ENCODE measurements at regions not wholly inside any gene's neighbourhood (a gene's known extent, or its start where the extent isn't known, plus 50 kb on each side); places are given as distances from the start of the nearest gene placed in this dataset.

DNA sequence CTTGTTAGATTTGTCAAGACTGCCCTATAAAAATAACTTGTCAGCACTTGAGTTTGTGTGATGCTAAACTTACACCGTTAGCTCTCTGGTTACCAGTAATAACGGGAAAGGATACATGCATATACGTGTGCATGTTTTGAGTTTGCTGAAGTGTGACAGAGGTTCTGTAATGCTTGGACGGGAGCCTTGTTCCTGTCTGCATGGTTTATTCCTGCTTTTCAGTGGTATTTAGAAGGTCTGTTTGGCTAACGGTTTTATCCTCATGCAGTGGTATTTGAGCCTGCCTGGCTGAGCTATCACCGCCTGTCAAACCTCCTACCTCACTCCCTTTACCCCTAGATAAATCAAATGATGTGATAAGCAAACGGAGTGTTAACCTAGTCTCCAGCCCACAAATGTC lies 305.6 kb downstream of the GALC start:
- TF ChIP-seq, protein P1, sequence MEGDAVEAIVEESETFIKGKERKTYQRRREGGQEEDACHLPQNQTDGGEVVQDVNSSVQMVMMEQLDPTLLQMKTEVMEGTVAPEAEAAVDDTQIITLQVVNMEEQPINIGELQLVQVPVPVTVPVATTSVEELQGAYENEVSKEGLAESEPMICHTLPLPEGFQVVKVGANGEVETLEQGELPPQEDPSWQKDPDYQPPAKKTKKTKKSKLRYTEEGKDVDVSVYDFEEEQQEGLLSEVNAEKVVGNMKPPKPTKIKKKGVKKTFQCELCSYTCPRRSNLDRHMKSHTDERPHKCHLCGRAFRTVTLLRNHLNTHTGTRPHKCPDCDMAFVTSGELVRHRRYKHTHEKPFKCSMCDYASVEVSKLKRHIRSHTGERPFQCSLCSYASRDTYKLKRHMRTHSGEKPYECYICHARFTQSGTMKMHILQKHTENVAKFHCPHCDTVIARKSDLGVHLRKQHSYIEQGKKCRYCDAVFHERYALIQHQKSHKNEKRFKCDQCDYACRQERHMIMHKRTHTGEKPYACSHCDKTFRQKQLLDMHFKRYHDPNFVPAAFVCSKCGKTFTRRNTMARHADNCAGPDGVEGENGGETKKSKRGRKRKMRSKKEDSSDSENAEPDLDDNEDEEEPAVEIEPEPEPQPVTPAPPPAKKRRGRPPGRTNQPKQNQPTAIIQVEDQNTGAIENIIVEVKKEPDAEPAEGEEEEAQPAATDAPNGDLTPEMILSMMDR (IDR thresholded peaks at IDR 0.05): no peak

DNA sequence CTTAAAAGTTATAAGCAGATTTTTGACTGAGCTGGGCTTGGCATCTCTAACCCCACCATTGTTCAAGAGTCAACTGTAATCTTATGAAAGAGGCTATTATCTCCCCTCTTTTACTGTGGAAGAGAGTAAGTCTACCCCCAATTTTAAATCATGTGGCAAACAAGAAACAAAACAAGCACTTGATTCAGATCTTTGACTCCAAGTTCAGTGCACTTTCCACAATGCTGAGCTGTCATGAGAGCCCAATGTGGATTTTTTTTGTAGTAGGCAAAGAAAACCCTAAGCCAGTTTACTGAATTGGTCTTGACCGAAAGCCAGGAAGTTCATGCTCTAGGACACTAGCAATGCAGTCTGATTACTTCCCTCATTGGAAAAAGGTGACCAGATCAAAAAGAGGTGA lies 306.2 kb downstream of the GALC start:
- TF ChIP-seq, protein P1 (IDR thresholded peaks at IDR 0.05): no peak

DNA sequence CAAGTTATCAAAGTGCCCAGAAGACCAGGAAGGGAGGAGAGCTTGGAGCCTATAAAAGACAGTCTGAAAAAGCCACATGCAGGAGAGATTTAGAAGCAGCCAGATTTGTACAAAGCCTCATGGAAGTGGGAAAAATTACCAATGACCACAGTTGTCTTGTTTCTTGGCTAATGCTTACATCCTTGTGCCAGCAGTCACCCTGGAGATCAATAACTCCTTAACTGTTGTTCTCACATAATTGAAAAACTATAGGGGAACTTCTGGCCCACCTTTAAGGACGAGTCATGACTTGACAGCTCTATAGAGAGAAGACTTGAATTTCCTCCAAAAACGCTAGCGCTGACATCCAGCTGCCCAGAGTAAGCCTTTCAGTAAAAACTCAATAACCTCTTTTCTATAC lies 313.1 kb downstream of the GALC start:
- TF ChIP-seq, protein P1 (IDR thresholded peaks at IDR 0.05): no peak

DNA sequence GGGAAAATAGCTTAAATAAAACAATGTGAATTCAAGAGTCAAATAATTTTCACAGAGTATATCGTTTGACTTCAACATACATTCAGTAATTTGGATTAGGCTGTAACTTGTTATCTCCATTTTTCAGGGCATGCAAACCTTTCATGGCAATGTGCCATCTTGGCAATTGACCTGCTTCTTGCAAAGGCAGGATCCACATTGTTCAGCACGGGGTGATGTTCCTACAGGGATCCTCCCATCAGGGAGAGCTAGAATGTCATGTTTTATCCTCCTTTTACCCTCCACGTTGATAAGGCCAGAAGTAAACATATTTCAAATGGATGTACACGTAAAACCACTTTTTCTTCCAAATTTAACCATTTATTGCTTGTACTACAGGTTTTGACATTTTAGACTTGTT lies 314.4 kb downstream of the GALC start:
- TF ChIP-seq, protein P1 (IDR thresholded peaks at IDR 0.05): no peak

DNA sequence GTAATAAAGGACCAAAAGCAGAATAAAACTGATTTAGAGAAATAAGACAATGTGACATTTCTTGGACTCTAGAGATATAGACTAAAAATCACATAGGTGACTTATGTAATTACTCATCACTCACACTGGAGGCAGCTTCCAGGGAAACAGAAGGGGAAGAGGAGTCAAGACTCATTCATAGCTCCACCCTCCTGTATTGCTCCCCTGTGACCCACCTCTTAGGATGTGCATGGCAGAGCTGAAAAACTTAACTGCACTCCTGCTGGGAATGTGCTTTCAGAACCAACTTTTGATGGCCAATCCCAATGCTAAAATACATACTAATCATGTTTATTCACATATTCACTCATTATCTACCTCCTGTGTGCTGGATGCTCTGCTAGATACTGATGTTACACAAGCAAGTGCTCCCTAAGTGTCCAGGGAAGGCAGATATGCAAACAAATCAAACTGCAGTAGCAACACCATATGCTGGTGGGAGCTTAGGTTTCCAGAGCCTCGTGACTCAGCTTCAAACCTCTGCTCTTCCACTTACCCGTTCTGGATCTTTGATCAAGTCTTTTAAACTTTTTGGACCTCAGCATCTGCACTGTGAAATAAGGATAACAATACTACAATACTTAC lies 316.1 kb downstream of the GALC start:
- TF ChIP-seq, protein P1 (IDR thresholded peaks at IDR 0.05): no peak

DNA sequence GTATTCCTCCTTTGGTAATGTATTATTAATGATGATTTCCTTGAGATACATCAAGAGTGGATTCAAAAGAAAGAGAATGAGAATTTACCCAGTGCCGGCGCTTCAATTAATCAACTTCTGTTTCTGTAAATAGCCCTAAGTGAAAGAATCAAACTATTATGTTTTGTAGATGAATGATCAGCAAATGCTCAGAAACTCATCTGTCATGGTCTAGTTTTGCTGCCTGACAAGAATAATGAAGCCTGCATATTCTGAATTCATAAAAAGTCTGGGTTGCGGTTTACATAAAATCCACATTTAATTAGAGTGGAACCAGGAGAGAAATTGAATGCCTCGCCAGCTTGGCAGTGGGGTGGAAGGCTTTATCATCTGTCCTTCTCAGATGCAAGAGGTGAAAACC lies 325.3 kb downstream of the GALC start:
- TF ChIP-seq, protein P1 (IDR thresholded peaks at IDR 0.05): no peak

DNA sequence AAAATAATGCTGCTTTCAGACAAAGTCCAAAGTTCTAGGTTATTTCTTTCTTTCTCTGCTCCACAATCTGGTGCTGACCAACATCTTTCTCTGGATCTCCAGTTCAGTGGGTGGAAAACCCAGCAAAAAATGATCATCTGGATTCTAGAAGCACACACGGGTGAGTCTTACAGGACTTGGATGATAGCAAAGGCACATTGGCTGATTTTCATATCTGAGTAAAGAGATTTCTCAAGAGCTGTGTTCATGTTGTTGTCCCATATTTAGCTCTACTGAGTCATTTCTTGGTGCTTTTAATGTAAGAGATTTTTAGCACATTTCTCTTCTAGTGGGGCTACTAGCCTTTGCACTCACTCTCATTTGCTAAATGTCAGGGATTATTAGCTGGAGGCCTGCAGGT lies 336.7 kb downstream of the GALC start:
- TF ChIP-seq, protein P1 (IDR thresholded peaks at IDR 0.05): no peak

DNA sequence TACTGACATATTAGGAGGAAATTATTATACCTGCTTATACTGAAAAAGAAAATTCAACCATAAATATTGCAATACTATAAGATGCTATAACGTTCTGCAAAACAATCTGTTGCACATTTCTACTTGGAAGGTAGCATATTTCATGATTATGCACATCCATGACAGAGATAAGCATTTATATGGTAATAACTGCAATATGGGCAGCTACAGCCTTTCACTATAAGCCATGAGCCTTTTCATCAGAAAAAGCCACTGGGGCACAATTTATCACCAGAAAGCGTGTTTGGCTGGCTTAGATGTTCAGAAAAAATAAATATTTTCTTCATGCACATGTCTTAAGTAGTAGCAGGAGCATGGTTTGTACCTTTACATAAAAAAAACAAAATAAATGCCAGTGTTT lies 340.7 kb downstream of the GALC start:
- TF ChIP-seq, protein P1 (IDR thresholded peaks at IDR 0.05): no peak

Data from LNCAP (cell line).